Neural crest cell (in vitro differentiated cells): ENCODE measurements at regions not wholly inside any gene's neighbourhood (a gene's known extent, or its start where the extent isn't known, plus 50 kb on each side); places are given as distances from the start of the nearest gene placed in this dataset.

Experiments
- DNase-seq: peaks from one replicate; pipeline ENCODE4 v3.0.0; 2021; ENCODE audit warnings: low read depth, mixed read lengths, low spot score
- H3K27ac Mint-ChIP-seq: one replicate; pipeline ENCODE4 v1.8.0; 2021; ENCODE audit warnings: mild to moderate bottlenecking, mixed read lengths; ENCODE audit not compliant: unreplicated experiment
- H3K27me3 Mint-ChIP-seq: 2 replicates; pipeline ENCODE4 v1.8.0; 2021; ENCODE audit warnings: low read depth, mild to moderate bottlenecking, mixed read lengths
- H3K36me3 Mint-ChIP-seq: 2 replicates; pipeline ENCODE4 v1.8.0; 2021; ENCODE audit warnings: low read depth, mild to moderate bottlenecking, mixed read lengths
- H3K4me1 Mint-ChIP-seq: 2 replicates; pipeline ENCODE4 v1.8.0; 2021; ENCODE audit warnings: mixed read lengths
- H3K4me3 Mint-ChIP-seq: one replicate; pipeline ENCODE4 v1.8.0; 2021; ENCODE audit warnings: mild to moderate bottlenecking, mixed read lengths
- H3K9me3 Mint-ChIP-seq: 2 replicates; pipeline ENCODE4 v1.8.0; 2021; ENCODE audit warnings: mixed read lengths
- TF ChIP-seq, protein P1 (sequence below): fragments of 200-600 bp; sonication (generic); conservative IDR thresholded peaks from 2 replicates; pipeline ENCODE4 v1.5.0; 2021; ENCODE audit warnings: antibody characterized with exemption, mild to moderate bottlenecking

DNA sequence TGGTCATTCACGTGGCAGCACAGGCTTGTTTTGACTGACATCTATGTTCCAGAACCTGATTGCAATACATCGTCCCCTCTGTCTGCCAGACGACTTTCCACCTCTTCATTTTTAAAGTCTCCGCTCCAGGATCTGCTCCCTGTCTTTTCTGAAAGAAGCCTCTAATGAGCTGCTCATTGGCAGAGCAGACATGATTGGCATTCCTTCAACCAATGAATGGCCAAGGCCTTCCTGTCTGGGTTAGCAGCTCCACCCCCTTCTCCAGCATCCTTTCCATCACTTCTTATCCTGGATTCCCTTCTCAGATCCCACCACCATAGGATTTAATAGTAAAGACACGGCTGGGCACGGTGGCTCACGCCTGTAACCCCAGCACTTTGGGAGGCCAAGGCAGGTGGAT, 202.7 kb upstream of the KLF3 start:
- DNase-seq = no peak
- no peak overlapping the region for H3K27ac Mint-ChIP-seq
- peaks cover 6% of the 10 kb centered on the region for H3K9me3 Mint-ChIP-seq
- no peaks in the 10 kb centered on the region for H3K36me3 Mint-ChIP-seq
- H3K4me1 Mint-ChIP-seq = peaks cover 9% of the 10 kb centered on the region
- no peaks in the 10 kb centered on the region for H3K27me3 Mint-ChIP-seq
- no peak overlapping the region for H3K4me3 Mint-ChIP-seq
- TF ChIP-seq, protein P1, sequence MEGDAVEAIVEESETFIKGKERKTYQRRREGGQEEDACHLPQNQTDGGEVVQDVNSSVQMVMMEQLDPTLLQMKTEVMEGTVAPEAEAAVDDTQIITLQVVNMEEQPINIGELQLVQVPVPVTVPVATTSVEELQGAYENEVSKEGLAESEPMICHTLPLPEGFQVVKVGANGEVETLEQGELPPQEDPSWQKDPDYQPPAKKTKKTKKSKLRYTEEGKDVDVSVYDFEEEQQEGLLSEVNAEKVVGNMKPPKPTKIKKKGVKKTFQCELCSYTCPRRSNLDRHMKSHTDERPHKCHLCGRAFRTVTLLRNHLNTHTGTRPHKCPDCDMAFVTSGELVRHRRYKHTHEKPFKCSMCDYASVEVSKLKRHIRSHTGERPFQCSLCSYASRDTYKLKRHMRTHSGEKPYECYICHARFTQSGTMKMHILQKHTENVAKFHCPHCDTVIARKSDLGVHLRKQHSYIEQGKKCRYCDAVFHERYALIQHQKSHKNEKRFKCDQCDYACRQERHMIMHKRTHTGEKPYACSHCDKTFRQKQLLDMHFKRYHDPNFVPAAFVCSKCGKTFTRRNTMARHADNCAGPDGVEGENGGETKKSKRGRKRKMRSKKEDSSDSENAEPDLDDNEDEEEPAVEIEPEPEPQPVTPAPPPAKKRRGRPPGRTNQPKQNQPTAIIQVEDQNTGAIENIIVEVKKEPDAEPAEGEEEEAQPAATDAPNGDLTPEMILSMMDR = no peak

DNA sequence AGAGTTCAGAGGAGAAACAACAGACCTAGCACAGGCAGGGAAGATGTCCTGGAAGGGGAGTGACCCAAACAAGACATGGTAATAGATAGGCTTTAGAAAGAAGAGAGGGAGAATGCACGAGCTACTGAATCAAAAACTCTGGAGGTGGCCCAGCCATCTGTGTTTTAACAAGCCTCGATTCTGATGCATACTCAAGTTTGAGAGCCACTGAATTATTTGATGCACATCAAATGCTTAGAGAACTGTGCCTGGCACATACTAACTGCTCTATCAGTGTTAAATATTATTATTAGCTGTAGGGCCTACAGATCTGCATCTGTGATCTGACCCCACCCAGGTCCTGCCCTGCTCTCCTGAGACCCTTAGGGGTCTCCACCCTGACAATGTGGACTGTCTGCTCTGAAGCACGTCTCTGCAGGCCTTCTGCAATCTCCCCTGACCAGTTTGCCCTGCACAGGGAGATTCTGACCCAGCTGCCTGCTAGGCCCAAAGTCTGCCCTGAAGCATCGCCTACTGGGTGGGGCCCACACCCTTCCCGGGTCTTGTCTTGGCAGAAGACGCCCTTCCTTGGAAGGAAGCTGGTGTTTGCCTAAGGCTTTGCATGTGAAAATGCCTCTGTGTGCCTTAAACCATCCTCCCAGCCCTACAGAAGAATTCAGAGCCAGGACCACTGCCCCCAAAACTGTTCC, 201.5 kb upstream of the KLF3 start:
- no peak overlapping the region for H3K4me3 Mint-ChIP-seq
- H3K27me3 Mint-ChIP-seq = no peaks in the 10 kb centered on the region
- TF ChIP-seq, protein P1 = no peak
- DNase-seq = no peak
- peaks cover 11% of the 10 kb centered on the region for H3K9me3 Mint-ChIP-seq
- H3K27ac Mint-ChIP-seq = no peak overlapping the region
- H3K36me3 Mint-ChIP-seq = peaks cover 5% of the 10 kb centered on the region
- H3K4me1 Mint-ChIP-seq = peaks cover 9% of the 10 kb centered on the region

DNA sequence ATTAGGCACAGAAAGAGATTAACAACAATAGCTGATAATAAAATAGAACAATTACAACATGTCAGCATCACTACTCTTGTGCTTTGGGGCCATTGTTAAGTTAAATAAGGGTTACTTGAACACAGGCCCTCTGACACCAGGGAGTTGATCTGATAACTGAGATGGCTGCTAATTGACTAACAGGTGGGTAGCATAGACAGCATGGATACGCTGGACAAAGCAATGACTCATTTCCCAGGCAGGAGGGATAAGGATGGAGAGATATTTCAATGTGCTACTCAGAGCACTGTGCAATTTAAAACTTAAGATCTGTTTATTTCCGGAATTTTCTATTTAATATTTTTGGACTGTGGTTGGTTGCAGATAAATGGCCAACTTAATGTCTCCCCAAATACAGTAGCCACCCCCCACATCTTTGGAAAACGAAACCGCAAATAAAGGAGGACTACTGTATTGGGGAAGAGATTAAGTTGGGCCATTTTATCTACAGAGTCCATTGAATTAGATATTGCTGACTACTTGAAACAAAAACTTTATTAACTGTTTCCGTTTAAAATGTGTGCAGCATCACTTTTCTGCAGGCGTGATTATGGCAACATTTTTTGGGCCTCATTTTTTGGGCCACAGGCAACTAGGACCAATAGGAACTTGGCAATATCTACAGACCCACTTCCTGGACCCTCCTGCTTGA, 200.6 kb upstream of the KLF3 start:
- no peaks in the 10 kb centered on the region for H3K27me3 Mint-ChIP-seq
- H3K4me1 Mint-ChIP-seq = peaks cover 9% of the 10 kb centered on the region
- peaks cover 11% of the 10 kb centered on the region for H3K9me3 Mint-ChIP-seq
- H3K27ac Mint-ChIP-seq = no peak overlapping the region
- TF ChIP-seq, protein P1 = no peak
- DNase-seq = no peak
- peaks cover 5% of the 10 kb centered on the region for H3K36me3 Mint-ChIP-seq
- no peak overlapping the region for H3K4me3 Mint-ChIP-seq

DNA sequence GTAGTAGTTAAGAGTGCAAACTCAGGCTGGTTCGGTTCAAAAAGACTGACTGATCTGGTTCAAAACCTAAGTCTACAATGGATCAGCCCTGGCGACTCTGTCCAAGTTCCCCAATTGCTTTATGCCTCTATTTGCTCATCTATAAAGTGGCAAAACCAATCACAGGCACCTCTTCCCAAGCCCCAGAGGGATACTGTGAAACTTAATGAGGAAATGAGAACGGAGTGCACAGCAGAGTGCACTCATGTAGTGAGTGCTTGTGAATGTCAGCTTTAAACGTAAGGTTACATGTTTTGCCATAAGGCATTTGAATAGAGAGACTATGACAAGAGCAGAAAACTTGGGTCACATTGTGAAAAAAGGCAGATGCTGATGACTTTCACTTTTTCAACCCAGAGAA, 199.7 kb upstream of the KLF3 start:
- Mint-ChIP-seq H3K4me1 (peaks cover 9% of the 10 kb centered on the region), H3K4me3 (no peak overlapping the region), H3K9me3 (peaks cover 11% of the 10 kb centered on the region), H3K27ac (no peak overlapping the region), H3K27me3 (no peaks in the 10 kb centered on the region), H3K36me3 (peaks cover 5% of the 10 kb centered on the region)
- TF ChIP-seq, protein P1 = no peak
- no peak for DNase-seq

DNA sequence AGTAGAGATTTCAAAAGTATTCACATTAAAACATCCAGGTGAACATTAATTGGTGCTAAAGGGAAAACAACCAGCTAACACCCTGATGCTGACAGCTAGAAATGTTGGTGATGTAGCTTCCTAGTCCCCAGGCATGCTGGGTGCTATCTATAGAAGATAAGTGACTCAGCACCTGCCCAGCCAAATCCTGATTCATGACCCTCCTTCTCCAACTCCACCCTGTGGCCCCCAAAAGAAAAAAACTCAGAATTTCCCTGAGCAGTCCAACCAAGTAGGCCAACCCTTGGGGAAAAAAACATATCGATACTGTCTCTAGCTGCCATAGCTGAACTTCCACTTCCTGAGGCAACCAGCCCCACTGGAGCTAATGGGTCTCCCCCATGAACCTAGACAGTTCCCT, 197.6 kb upstream of the KLF3 start:
- H3K9me3 Mint-ChIP-seq = peaks cover 8% of the 10 kb centered on the region
- no peak overlapping the region for H3K4me3 Mint-ChIP-seq
- peaks cover 9% of the 10 kb centered on the region for H3K4me1 Mint-ChIP-seq
- peaks cover 5% of the 10 kb centered on the region for H3K36me3 Mint-ChIP-seq
- H3K27ac Mint-ChIP-seq = no peak overlapping the region
- TF ChIP-seq, protein P1 = no peak
- no peak for DNase-seq
- no peaks in the 10 kb centered on the region for H3K27me3 Mint-ChIP-seq
